Ascending aorta (tissue), 2 donors: ENCODE measurements at regions not wholly inside any gene's neighbourhood (a gene's known extent, or its start where the extent isn't known, plus 50 kb on each side); places are given as distances from the start of the nearest gene placed in this dataset.

Experiments used
- DNase-seq, 2 donors: peaks; one replicate each; pipeline ENCODE4 v3.0.0-alpha.2; 2019; ENCODE audit warnings: low spot score in 2 of 2
- H3K27ac ChIP-seq, 2 donors: fragments of 200-600 bp; sonication (generic); one replicate each; pipeline ENCODE4 v1.5.1; 2016 to 2017; ENCODE audit warnings: mild to moderate bottlenecking in 1 of 2
- H3K27me3 ChIP-seq: fragments of 200-600 bp; sonication (generic); one replicate; pipeline ENCODE4 v1.5.1; 2017
- H3K36me3 ChIP-seq, 2 donors: fragments of 200-600 bp; sonication (generic); one replicate each; pipeline ENCODE4 v1.5.1; 2016
- H3K4me1 ChIP-seq, 2 donors: fragments of 200-600 bp; sonication (generic); one replicate each; pipeline ENCODE4 v1.5.1; 2016 to 2017; ENCODE audit warnings: mild to moderate bottlenecking in 1 of 2
- H3K4me3 ChIP-seq, 2 donors: fragments of 200-600 bp; sonication (generic); one replicate each; pipeline ENCODE4 v1.5.1; 2016 to 2017; ENCODE audit warnings: mild to moderate bottlenecking in 1 of 2
- H3K9me3 ChIP-seq, 2 donors: fragments of 200-600 bp; sonication (generic); one replicate each; pipeline ENCODE4 v1.5.1; 2016
- intact Hi-C: fragments of 100-400 bp; cut with DNase I; formaldehyde crosslinking; loops from one replicate; pipeline ENCODE4 v1.15.1; 2023
- TF ChIP-seq, protein P1 (sequence below), 3 experiments: fragments of 200-600 bp in 2 of 3; fragments of 450-650 bp in 1 of 3; sonication (generic) in 2 of 3; IDR thresholded peaks; one replicate each; pipeline ENCODE4 v1.5.1; 2016 to 2019; ENCODE audit warnings: antibody characterized with exemption in 3 of 3, mild to moderate bottlenecking in 1 of 3, moderate library complexity in 1 of 3

DNA sequence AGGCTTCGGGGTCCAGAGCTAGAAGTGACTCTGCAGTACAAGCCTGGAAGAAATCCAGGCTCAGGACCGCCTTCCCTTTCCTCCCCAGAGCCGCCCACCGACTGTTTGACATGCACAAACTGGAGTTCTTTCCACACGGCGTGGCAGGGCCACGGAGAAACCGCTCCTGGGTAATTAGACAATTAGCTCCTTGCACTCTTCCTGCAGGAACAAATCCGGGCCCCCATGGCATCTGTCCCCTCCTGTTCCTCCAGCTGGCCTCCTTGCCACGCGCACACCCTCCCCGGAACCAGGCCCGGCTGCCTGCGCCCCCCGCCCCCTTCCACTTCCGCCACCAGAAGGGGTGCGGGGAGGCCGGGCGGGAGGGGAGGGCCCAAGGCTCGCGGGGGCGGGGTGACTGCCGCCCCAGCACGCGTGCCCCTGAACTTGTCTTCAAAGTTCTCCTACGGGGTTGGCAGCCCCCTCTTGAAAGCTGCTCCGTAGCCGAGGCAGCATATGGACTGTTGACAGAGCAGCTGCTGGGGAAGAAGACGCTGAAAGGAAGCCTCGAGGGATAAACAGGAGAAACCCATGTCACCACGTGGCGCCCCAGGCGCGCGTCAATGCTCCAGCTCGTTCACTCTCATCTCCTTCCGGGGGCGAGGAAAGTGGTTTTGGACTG lies 74.3 kb downstream of the SEC61B start:
- TF ChIP-seq, protein P1, sequence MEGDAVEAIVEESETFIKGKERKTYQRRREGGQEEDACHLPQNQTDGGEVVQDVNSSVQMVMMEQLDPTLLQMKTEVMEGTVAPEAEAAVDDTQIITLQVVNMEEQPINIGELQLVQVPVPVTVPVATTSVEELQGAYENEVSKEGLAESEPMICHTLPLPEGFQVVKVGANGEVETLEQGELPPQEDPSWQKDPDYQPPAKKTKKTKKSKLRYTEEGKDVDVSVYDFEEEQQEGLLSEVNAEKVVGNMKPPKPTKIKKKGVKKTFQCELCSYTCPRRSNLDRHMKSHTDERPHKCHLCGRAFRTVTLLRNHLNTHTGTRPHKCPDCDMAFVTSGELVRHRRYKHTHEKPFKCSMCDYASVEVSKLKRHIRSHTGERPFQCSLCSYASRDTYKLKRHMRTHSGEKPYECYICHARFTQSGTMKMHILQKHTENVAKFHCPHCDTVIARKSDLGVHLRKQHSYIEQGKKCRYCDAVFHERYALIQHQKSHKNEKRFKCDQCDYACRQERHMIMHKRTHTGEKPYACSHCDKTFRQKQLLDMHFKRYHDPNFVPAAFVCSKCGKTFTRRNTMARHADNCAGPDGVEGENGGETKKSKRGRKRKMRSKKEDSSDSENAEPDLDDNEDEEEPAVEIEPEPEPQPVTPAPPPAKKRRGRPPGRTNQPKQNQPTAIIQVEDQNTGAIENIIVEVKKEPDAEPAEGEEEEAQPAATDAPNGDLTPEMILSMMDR (IDR thresholded peaks at IDR 0.05): no peak
- intact Hi-C loops: no loop called here
- H3K4me3 ChIP-seq: peak overlapping the region in 1 of 2 donors; percentile 58
- no peak for DNase-seq
- no peaks in the 10 kb centered on the region for H3K4me1 ChIP-seq
- no peaks in the 10 kb centered on the region for H3K36me3 ChIP-seq
- H3K27ac ChIP-seq: no peak overlapping the region
- no peaks in the 10 kb centered on the region for H3K9me3 ChIP-seq
- H3K27me3 ChIP-seq: no peaks in the 10 kb centered on the region

DNA sequence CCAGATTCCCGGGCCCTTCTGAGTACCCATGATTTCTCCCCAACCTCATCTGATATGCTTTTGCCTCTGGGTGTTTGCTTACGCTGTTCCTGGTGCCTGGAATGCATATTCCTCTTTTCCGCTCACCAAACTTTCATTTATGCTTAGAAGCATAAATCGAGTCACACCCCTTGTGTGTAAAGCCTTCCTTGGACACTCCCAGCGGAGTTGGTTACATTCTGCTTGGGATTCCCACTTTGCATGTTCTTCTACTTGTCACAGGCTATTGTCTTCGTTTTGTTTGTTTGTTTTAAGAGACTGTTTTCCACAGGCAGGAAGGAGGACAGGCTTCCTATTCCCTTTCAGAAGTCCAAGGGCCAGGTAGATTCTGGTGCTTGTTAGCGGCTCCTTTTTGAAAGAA lies 76.5 kb downstream of the SEC61B start:
- Histone ChIP-seq H3K27ac (no peak overlapping the region), H3K4me1 (no peaks in the 10 kb centered on the region), H3K4me3 (no peak overlapping the region), H3K36me3 (no peaks in the 10 kb centered on the region), H3K27me3 (no peaks in the 10 kb centered on the region), H3K9me3 (no peaks in the 10 kb centered on the region)
- TF ChIP-seq, protein P1 (IDR thresholded peaks at IDR 0.05): no peak
- no peak for DNase-seq
- intact Hi-C loops: no loop called here

DNA sequence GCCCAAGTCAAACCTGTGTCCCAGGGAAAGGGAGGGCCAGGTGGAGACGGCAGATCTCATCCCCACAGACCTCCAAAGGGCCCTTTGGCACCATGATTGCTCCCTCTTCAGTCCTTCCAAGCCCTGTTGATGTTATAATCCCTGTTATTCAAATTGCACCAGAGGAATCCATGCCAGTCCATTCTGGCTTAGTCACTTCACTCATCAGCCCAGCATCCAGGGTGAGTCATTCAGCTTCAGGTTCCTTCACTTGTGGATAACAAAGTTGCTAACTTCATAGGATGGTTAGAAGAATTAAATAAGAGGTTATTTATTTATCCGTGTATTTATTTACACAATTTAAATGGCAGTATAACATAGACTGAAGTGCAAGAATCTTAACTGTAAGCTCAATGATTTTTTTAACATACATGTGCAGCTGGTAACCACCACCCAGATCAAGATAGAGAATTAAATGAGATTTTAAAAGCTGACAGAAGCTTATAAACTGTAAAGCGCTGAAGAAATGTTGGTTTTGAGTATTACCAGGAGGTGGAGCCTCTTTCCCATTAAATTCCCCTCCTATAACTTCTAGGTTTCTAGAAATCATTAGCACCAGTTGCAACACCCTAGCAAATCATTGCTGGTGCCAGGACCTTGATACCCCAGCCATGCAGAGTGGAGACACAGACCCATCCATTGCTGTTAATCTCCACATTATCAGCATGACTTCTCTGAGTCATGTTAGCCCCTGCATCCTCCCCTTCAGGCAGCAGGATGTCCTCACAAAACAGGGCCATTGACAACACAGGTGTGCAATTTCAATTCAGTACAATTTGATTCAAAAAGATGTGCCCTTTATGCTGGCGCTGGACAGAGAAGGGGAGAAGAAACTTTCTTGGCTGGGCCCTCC lies 77.4 kb downstream of the SEC61B start:
- Histone ChIP-seq H3K27me3 (no peaks in the 10 kb centered on the region), H3K27ac (no peak overlapping the region), H3K4me1 (no peaks in the 10 kb centered on the region), H3K36me3 (no peaks in the 10 kb centered on the region), H3K4me3 (no peak overlapping the region), H3K9me3 (no peaks in the 10 kb centered on the region)
- DNase-seq: no peak
- intact Hi-C loops: no loop called here
- TF ChIP-seq, protein P1 (IDR thresholded peaks at IDR 0.05): no peak

DNA sequence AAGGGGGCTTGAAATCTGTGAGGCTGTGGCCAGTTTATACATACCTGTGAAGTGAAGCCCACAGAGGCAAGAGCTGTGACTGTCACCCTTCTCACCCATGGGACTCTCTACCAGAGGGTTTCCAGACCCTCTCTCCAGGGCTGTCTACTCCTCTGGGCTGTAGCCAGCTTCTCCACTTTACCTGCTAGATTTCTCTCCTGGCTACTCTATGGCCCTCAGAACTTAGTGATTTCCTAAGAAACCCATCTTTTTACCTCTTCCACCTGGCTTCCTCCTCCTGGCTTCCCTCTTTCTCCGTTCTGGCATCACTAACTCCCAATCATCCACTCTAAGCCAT lies 78.0 kb downstream of the SEC61B start:
- no peaks in the 10 kb centered on the region for H3K9me3 ChIP-seq
- no peaks in the 10 kb centered on the region for H3K27me3 ChIP-seq
- H3K36me3 ChIP-seq: no peaks in the 10 kb centered on the region
- no peak overlapping the region for H3K27ac ChIP-seq
- TF ChIP-seq, protein P1 (IDR thresholded peaks at IDR 0.05): no peak
- no peak for DNase-seq
- H3K4me1 ChIP-seq: no peaks in the 10 kb centered on the region
- H3K4me3 ChIP-seq: no peak overlapping the region
- intact Hi-C loops: no loop called here

DNA sequence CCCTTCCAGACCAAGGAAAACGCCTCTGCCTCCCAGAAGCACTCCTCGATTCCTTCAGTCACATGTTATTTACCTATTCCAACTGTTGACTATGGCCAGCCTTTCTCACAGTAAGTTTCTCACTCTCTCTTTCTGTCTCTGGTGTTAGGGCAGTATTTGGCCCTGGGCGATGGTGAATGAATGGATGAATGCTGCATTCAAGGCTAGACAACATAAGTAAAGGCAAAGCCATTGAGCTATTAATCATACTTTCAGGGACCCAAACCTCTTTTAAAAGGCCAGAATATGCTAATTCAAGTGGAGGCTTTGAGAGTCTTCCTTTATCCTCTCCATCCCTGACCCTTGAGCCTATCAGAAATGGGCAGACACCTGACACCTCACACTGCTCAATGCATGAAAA lies 78.5 kb downstream of the SEC61B start:
- TF ChIP-seq, protein P1 (IDR thresholded peaks at IDR 0.05): no peak
- DNase-seq: no peak
- intact Hi-C loops: no loop called here

More for the DNA sequence above, 78.5 kb downstream of the SEC61B start:
- H3K27me3 ChIP-seq: no peaks in the 10 kb centered on the region
- H3K27ac ChIP-seq: no peak overlapping the region
- H3K4me1 ChIP-seq: no peaks in the 10 kb centered on the region
- no peaks in the 10 kb centered on the region for H3K9me3 ChIP-seq
- no peak overlapping the region for H3K4me3 ChIP-seq
- H3K36me3 ChIP-seq: no peaks in the 10 kb centered on the region
